Posterior cingulate gyrus (tissue), 11 donors: ENCODE measurements at regions not wholly inside any gene's neighbourhood (a gene's known extent, or its start where the extent isn't known, plus 50 kb on each side); places are given as distances from the start of the nearest gene placed in this dataset.
A peak's percentile ranks its signal among the peaks of the same experiment; 100 is the strongest.

ENCODE experiments used
- DNase-seq, 10 donors: peaks; one replicate each; pipeline versions ENCODE4 v3.0.0 to v3.0.0-alpha.2; 2020 to 2021; ENCODE audit warnings: mixed read lengths in 3 of 10
- intact Hi-C: fragments of 100-400 bp; cut with DNase I; formaldehyde crosslinking; loops from one replicate; pipeline ENCODE4 v1.15.1; 2023

DNA sequence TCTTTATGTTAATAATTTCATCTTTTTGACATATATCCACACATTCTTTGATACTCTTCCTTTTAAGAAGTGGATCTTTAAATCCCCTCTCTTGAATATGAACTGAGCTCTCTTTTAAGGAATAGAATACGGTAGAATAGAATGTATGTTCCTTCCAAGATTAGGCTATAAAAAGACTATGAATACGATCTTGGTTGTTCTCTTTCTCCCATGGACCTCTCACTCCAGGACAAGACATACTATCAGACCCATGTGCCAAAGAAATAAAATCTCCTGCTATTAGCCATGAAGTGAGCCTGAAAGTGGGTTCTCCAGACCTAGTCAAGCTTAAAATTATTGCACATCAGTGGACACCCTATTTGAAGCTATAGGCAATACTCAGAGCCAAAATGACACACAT, 392.2 kb upstream of the ANO3 start:
- intact Hi-C loops, result no loop called here
- no peak for DNase-seq

DNA sequence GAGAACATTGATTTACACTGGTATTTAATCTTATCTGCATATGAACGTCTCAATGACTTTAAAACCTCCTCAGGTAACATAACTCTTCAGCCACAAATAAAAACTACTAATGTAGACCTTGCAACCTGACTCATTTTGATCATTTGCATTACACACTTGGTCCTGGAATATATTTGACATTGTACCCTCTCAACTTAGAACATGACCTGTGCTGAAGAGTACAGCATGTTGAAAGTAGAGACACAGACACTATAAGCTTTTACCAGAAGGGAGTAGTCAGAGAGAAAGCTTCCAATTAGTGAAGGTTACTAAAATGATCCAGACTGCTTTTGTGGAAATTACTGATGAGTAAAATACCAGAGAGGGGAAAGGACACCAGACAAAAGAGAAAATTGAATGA, 390.6 kb upstream of the ANO3 start:
- no peak for DNase-seq
- intact Hi-C loops, result no loop called here

DNA sequence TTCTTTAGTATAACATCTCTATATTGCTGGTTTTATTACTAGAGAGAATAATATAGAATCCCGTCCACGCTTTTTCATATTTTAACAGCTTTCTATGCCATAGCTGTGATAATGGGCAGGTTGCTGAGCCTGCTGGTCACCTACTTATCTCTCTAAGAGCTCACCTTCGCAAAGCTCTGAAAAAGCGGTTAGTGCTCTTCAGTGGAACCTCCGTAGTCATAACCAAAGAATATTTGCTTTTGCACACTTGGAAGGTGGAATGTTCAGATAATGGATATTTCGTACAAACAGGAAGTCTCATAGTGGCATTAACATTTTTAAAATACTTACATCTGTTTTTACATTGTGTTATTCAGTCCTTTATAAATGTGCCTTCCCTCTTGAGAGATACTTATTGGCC, 388.9 kb upstream of the ANO3 start:
- intact Hi-C loops, result no loop called here
- no peak for DNase-seq

DNA sequence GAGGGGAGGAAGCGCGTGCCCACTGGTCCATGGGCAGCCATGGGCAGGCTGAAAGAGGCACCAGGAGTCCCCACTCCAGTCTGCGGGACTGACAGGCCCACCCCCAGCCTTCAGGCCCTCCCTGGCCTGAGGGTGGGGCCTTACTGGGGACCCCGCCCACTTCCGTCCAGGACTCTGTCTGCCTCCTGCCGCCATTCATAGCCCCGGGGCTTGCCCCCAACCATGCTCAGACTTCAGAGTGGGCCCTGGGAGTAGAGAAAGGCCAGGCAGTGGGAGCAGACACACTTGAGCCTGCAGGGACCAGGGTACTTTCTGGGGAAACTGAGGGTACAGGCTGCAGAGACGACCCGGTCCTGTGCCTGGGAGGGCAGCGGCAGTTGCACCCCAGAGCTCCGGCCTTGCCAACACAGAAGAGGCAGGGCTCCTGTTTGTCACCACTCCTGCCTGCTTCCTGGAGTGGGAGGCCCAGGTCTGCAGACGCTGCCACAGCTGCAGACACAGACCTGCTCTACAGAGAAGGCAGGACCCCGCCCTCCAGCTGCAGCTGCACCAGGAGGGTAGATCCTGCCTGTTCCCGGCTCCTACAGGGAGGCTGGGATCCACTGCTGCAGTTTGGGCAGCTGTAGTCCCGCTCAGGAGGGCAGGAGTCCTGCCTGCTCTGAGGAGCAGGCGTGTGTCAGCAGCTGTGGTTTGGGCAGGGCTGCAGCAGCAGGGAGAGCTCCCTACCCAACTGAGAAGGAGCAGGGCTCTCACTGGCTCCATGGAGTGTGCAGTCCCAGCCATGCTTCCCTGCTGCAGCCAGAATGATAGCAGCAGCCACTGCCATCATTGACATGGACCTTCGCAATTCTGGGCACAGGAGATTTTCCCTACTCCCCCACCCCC, 387.9 kb upstream of the ANO3 start:
- intact Hi-C loops, result no loop called here
- DNase-seq, result peak in 3 of 10 donors; percentile 38 to 68 (median 47)

DNA sequence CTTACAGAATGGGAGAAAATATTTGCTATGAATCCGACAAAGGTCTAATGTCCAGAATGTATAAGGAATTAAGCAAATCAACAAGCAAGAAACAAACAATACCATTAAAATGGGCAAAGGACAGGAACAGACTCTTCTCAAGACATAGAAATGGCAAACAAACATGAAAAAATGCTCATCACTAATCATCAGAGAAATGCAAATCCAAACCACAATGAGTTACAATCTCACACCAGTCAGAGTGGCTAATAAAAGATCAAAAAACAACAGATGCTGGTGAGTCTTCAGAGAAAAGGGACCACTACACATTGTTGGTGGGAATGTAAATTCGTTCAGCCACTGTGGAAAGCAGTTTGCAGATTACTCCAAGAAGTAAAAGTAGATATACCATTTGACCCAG, 382.0 kb upstream of the ANO3 start:
- intact Hi-C loops, result no loop called here
- DNase-seq, result no peak

DNA sequence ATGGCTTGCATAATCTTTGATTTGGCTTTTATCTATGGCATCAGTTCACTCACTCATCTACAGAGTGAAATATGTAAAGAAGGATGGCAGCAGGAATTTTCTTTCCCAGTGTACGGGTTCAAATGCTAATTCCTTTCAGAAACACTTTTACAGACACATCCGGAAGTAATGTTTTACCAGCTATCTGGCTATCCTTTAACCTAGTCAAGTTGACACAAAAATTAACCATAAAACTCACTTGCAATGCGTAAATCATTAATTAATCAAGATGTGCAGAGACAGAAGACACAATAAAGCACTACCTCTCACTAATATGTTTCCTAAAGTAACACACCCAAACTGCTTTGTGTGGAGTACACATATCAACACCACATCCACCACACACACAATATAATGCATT, 378.9 kb upstream of the ANO3 start:
- intact Hi-C loops, result no loop called here
- no peak for DNase-seq

DNA sequence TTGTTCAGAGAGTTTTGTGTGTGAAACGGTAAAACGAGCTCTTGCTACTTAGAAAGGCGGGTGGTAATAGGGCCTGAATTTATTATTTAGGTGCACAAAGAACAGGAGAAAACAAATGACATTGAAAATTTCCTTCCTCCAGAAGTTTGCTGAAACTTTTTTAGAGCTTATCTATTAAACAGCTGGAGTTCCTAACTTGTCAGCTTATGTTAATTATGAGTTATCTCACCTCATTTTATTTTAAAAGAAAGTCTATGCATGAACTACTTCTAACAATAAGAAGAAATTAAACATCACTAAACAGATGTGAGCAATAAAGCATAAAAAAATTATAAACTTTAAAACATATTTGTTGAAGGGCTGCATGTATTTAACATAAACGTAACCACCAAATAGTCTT, 373.9 kb upstream of the ANO3 start:
- DNase-seq, result no peak
- intact Hi-C loops, result no loop called here

DNA sequence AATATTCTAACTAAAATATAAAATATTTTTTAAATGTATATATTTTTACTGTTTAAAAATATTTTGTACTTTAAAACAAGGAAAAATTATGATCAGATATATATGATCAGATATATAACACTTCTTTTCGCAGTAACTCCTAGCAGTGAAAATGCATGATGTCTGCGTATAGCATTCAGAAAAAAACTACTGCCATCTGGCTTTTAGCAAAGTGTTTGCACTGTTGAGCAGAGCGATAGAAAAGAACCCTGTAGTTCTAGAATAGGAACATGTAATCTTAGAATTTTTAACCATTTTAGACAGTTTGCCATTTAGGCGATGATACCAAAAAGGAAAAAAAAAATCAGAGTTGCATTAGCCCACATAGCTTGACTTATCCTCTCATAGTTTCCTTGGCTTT, 370.4 kb upstream of the ANO3 start:
- intact Hi-C loops, result no loop called here
- DNase-seq, result no peak

DNA sequence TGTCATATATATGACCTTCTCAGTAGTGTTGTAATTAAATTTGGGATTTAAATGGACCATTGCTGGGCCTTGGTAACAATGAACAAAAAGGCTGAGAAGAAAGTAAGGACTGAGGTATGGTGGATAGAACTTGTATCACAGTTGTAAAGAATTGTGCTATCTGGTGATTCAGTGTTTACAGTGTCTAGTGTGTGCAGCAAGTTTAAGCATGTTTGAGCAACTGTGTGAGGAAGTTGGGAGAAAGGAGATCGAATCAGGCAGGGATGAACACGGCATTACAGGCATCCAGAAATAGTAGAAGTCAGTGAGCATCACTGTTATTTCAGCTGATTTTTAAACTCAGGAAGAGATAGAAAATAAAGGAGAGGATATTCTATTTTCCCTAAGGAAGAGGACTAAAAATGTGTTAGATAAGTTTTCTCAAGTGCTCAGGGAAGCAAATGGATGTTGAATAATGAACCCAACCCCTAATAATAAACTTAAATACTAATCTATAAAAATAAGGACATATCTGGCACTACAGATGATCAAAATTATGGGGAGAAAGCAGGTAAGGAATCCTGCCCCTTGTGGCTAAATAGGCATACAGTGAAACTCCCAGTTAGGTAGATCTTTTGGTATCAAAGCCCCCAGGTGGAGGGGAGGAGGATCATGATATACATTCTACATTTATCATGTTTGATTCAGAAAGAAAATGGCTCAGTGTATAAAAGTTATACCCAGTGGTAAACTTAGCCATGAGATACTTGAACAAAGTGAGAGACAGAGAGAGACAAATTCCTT, 361.0 kb upstream of the ANO3 start:
- intact Hi-C loops, result no loop called here
- DNase-seq, result no peak

DNA sequence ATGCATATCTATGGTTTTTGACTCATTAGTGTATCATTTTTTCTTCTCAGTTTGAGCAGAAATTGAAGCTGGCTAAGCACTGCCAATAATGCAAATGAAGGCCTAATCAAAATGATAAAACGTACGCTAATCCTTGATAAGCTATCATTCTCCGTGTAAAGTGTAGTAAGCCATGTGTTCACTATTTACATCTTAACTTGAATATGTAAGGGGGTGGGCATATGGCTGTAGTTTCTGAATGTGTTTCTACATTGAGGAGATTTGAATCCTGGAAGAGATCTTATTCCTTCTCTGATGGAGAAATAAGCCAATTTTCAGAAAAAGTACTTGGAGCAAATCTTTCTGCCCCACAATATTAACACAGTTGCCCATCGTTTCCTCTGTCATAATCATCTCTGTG, 351.8 kb upstream of the ANO3 start:
- DNase-seq, result no peak
- intact Hi-C loops, result loop anchor here (5.0 kb wide), 1 partner anchor 247 kb away; no protein-coding TSS in a partner anchor

DNA sequence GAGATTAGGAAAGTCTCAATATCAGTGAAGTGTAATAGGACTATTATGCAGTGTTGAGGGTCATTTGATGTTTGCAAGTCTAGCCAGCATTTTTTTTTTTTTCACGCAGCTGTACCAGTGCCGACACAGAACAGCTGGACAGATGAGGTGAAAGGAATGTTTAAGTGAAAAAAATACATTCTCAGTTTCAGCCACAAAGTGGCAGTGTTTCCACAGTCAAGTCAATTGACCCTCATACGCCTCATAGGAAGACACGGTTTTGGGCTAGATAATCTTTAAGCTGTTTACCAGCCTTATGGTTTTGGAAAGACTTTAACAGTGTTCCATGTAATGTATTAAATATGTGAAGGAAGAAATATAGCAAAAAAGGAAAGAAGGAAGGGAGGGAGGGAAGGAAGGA, 349.9 kb upstream of the ANO3 start:
- DNase-seq, result no peak
- intact Hi-C loops, result loop anchor here (1.0 to 5.0 kb wide), 3 partner anchors 153 to 295 kb away; no protein-coding TSS in a partner anchor

DNA sequence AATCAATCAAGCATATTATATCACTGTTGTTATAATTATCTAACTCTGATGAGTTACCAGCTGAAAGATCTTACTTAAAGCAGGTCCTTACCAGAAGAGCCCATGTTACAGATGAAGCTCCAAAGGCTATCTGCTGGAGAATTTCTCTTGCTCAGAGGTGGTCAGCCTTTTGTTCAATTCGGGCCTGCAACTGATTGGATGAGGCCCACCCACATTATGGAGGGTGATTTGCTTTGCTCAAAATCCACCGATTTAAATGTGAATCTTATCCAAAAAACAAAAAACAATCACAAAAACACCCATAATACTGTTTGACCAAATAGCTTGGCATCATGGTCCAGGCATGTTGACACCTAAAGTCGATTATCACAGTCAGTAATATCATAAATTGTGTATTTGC, 348.6 kb upstream of the ANO3 start:
- DNase-seq, result no peak

DNA sequence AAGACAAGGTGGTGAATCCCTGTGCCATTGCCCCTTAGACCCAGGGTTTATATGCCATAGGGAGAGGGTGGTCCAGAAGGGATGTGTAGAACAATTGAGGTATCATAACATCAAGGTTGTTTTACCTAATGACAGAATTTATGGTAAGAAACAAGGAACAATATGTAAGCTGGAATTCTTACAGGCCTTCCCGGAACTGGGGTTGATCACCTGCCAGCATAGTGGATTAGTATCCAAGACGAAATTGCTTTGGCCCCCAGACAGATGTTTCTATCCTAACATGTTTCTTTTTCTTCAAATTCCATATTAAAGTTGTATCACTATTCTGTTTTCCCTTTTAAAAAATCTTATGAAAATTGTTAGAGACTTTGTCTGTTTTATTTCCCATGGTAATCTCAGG, 343.8 kb upstream of the ANO3 start:
- intact Hi-C loops, result no loop called here

More for the DNA sequence above, 348.6 kb upstream of the ANO3 start:
- intact Hi-C loops, result loop anchor here (2.0 to 5.0 kb wide), 2 partner anchors 244 to 294 kb away; no protein-coding TSS in a partner anchor

DNA sequence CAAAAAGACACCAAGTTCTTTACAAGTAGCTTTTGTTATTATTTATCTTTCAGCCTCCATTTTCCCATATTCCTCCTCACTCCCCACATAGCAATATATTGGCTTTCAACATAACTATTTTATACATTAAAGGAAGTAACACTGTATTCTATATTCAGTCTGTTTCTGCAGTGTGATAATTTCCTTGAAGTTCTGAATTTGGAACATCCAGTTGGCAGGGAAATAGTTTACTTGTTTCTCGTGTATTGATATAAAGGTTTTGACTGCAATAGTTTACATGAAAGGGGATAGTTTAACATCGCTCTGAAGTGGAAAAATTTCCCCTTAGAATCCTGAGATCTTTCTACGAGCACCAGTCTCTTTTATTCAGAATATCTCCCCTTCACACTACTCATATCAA, 341.5 kb upstream of the ANO3 start:
- no peak for DNase-seq
- intact Hi-C loops, result no loop called here

More for the DNA sequence above, 343.8 kb upstream of the ANO3 start:
- DNase-seq, result no peak

DNA sequence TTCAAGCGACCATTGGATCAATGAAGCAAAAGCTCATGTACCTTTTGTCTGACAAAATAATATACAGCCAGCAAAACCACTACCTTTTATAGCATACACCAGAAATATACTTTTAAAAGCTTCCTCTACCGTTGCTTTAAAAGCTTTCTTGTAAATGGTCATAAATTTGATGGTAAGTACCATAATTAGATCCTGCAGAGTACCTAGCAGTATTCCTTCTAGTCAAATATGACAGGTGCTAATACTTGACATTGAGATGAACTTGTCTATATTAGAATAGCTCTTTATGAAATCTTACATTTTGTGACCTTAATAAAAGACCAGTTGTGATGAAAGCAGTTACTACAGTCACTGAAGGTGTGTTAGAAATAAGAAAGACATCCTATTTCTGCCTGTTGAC, 340.5 kb upstream of the ANO3 start:
- DNase-seq, result no peak
- intact Hi-C loops, result no loop called here

DNA sequence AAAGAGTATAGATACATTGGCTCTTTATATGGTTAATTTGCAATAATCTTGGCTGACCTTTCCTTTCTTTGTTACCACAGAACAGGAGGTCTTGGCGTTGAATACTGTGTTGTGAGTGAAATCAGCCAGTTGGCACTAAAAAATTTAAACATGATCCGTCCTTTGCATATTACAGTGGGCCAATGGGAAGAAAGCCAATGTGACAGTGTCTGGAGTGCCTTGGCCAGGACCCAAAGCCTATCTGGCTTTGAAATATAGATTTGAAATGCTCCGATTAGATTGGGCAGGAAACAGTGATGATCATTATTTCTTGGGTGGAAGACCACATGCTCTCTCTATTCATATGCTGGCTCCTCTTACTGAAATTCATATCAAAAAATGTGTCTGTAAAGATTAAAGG, 339.6 kb upstream of the ANO3 start:
- intact Hi-C loops, result no loop called here
- no peak for DNase-seq

DNA sequence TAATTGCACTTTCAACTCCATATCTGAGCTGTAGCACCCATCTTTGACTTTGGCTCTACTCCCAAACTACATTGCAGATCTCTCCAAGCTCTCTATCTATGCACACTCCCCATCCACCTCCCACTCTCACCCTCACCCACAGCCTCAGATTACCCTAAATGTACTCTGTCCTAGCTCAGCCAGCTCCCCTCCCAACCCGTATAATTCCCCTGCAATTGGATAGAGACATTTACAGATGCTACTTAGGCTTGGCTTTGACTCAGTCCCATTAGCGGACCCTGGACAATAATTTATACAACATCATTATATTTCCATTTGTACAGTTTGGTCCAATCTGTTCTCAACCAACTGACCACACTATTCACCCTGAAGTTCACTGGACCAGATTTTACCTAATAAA, 338.9 kb upstream of the ANO3 start:
- intact Hi-C loops, result no loop called here

DNA sequence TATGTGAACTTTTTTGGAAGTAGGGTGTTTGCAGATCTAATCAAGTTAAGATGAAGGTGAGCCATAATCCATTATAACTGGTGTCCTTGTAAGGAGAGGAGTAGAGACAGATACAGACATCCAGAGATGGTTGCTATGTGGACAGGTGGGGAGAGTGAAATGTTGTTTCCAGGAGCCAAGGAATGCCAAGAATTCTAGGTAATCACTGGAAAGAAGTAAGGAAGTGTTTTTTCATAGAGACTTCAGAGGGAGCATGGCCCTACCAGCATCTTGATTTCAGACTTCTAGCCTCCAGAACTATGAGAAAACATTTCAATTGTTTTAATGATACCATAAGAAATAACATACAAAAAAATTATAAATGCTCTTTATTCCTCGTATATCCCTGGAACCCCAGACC, 320.5 kb upstream of the ANO3 start:
- intact Hi-C loops, result no loop called here
- no peak for DNase-seq

More for the DNA sequence above, 338.9 kb upstream of the ANO3 start:
- no peak for DNase-seq

DNA sequence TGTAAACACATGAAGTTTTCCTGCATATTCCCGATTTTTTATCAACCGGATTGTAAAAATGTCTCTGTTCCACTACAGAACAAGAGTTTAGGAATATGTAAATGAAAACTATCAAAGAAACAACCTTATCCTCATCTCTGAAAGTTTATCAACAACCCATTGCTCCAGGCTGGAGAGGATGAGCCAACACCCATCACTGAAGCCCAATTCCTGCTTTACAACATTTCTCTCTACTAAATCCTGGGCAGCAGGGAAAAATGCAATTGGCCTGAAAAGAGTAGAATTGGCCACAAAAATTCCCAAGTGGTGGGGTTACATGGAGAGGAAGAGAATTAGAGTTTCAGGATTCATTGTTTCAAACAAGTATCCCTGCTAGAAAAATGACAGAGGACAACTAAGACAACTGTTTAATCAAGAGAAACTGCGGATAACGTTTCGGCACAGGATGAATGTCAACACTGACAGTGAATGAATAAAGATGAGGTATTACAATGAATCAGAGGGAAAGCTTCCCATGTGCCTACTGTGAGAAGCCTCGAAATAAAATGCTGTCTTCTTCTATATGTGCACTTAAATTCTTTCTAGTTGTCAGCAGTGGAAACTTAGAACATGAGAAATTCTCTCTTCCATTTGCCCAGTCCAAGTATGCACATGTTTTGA, 317.3 kb upstream of the ANO3 start:
- intact Hi-C loops, result no loop called here
- no peak for DNase-seq

DNA sequence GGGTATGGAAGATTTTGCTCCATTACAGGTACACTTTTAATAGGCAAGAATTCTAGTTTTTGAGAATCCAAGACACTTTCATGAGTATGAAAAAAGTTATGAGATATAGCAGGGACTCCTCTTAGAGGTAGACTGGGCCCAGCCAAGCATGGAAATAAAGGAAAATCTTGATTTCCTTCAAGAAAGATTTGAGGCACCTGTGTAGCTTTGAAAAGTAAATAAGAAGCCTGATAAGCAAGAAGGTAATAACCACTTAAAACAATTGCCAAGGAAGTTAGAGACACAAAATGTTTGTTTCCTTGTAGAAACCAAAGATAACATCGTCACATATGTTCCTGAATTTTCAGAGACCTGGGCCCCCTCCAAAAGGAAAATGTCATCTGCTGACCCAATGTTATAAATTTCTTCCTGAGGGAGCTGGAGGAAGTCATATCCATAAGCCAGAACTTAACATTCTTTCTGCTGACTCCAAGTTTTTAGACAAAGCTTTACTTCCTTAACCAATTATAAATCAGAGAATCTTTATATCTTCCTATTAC, 314.5 kb upstream of the ANO3 start:
- DNase-seq, result no peak
- intact Hi-C loops, result no loop called here

DNA sequence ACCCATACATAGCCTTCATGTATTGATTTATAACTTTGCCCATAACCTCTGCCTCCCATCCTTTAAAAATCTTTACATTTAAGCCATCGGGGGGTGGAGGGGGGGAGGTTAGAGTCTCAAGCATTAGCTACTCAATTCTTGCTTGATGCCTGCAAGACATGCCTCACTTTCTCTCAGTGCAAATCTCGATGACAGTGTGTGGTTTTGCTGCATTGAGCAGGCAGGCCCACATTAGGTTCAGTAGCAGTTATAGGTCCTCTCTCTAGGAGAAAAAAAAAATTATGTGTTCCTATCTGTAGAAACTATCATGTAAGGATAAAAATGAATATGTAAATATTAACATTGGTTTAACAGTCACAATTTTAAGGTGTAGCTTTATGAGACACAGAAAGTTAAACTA, 314.0 kb upstream of the ANO3 start:
- intact Hi-C loops, result no loop called here
- DNase-seq, result no peak
